Suprapubic skin (tissue), 4 donors: ENCODE measurements at regions not wholly inside any gene's neighbourhood (a gene's known extent, or its start where the extent isn't known, plus 50 kb on each side); places are given as distances from the start of the nearest gene placed in this dataset.

ENCODE experiments used
- DNase-seq, 2 donors: peaks; one replicate each; pipeline ENCODE4 v3.0.0-alpha.2; 2019; ENCODE audit warnings: low spot score in 2 of 2
- H3K27ac ChIP-seq: fragments of 200-600 bp; sonication (generic); one replicate; pipeline ENCODE4 v1.5.1; 2019
- H3K27me3 ChIP-seq: fragments of 200-600 bp; sonication (generic); one replicate; pipeline ENCODE4 v1.5.1; 2019
- H3K36me3 ChIP-seq: fragments of 200-600 bp; sonication (generic); one replicate; pipeline ENCODE4 v1.5.1; 2019
- H3K4me1 ChIP-seq: fragments of 200-600 bp; sonication (generic); one replicate; pipeline ENCODE4 v1.5.1; 2019
- H3K4me3 ChIP-seq: fragments of 200-600 bp; sonication (generic); one replicate; pipeline ENCODE4 v1.5.1; 2019; ENCODE audit warnings: mild to moderate bottlenecking
- H3K9me3 ChIP-seq: fragments of 200-600 bp; sonication (generic); one replicate; pipeline ENCODE4 v1.5.1; 2019
- EP300 ChIP-seq: sonication (generic); formaldehyde crosslinking; IDR thresholded peaks from one replicate; pipeline ENCODE4 v1.6.1; 2017; ENCODE audit warnings: antibody characterized with exemption
- POLR2A ChIP-seq, 2 donors: fragments of 450-650 bp; IDR thresholded peaks; one replicate each; pipeline ENCODE4 v1.6.1; 2017; ENCODE audit warnings: antibody characterized with exemption in 2 of 2, mild to moderate bottlenecking in 2 of 2, moderate library complexity in 2 of 2
- POLR2AphosphoS5 ChIP-seq, 3 donors: sonication (generic); formaldehyde crosslinking; IDR thresholded peaks; one replicate each; pipeline ENCODE4 v1.6.1; 2017; ENCODE audit warnings: antibody characterized with exemption in 3 of 3
- WGBS: methylation state at CpG from one replicate; pipeline ENCODE4 v1.1.5; 2018; 5-methylcytosine and 5-hydroxymethylcytosine counted together
- TF ChIP-seq, protein P1 (sequence below), 2 donors: fragments of 200-600 bp in 1 of 2; fragments of 450-650 bp in 1 of 2; sonication (generic) in 1 of 2; IDR thresholded peaks; one replicate each; pipeline ENCODE4 v1.5.1; 2016 to 2019; ENCODE audit warnings: antibody characterized with exemption in 2 of 2, mild to moderate bottlenecking in 1 of 2, moderate library complexity in 1 of 2

DNA sequence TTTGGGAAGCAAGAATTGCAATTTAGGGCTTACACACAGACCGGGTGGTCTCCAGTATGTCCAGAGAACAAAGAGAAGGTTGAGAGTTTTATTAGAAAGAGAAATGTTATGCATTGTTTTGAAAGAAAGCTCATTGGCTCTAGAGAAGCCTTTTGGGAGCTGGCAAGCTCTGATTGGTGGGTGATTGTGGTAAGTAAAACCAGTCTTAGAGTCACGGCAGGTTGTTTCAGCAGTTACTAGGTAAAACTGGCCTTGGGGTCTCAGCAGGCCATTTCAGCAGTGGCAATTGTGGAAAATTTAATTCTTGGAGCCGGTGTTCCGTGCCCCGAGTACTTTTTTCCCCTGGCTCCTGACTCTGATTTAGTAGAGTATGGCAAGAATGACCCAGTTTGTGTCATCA is 78.1 kb downstream of the MRPL46 start:
- no peak overlapping the region for H3K27ac ChIP-seq
- H3K36me3 ChIP-seq = no peaks in the 10 kb centered on the region
- H3K4me1 ChIP-seq = no peaks in the 10 kb centered on the region
- TF ChIP-seq POLR2AphosphoS5 (IDR thresholded peaks at IDR 0.05) (no peak), POLR2A (IDR thresholded peaks at IDR 0.05) (no peak), EP300 (no peak)
- TF ChIP-seq, protein P1, sequence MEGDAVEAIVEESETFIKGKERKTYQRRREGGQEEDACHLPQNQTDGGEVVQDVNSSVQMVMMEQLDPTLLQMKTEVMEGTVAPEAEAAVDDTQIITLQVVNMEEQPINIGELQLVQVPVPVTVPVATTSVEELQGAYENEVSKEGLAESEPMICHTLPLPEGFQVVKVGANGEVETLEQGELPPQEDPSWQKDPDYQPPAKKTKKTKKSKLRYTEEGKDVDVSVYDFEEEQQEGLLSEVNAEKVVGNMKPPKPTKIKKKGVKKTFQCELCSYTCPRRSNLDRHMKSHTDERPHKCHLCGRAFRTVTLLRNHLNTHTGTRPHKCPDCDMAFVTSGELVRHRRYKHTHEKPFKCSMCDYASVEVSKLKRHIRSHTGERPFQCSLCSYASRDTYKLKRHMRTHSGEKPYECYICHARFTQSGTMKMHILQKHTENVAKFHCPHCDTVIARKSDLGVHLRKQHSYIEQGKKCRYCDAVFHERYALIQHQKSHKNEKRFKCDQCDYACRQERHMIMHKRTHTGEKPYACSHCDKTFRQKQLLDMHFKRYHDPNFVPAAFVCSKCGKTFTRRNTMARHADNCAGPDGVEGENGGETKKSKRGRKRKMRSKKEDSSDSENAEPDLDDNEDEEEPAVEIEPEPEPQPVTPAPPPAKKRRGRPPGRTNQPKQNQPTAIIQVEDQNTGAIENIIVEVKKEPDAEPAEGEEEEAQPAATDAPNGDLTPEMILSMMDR (IDR thresholded peaks at IDR 0.05) = no peak
- 95% methylated on average over 5 of the region's 5 CpGs for WGBS
- H3K4me3 ChIP-seq = no peak overlapping the region
- DNase-seq = no peak
- H3K9me3 ChIP-seq = no peaks in the 10 kb centered on the region
- H3K27me3 ChIP-seq = no peaks in the 10 kb centered on the region

DNA sequence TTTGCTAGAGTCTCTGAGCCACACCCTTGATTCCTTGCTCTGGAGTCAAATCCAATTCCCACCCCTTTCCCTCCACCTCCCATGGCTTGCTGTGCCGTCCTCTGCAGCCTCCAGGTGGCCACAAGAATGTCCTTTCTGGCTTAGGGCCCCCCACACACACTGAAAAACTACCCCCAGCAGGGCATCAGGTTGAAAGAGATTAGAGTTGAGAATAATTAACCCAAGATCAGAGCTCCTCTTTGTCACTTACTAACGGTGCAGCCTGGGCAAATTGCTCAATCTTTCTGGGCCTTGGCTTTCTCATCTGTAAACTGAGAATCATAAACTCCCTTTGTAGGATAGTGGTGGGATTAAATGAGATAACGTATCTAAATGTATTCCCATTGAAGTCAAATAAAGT is 78.5 kb downstream of the MRPL46 start:
- Histone ChIP-seq H3K4me1 (no peaks in the 10 kb centered on the region), H3K27me3 (no peaks in the 10 kb centered on the region), H3K36me3 (no peaks in the 10 kb centered on the region), H3K27ac (no peak overlapping the region), H3K4me3 (no peak overlapping the region), H3K9me3 (no peaks in the 10 kb centered on the region)
- TF ChIP-seq POLR2AphosphoS5 (IDR thresholded peaks at IDR 0.05) (no peak), EP300 (no peak), POLR2A (IDR thresholded peaks at IDR 0.05) (no peak)
- TF ChIP-seq, protein P1 (IDR thresholded peaks at IDR 0.05) = no peak
- no peak for DNase-seq
- WGBS = 63% methylated on average over 3 of the region's 3 CpGs

DNA sequence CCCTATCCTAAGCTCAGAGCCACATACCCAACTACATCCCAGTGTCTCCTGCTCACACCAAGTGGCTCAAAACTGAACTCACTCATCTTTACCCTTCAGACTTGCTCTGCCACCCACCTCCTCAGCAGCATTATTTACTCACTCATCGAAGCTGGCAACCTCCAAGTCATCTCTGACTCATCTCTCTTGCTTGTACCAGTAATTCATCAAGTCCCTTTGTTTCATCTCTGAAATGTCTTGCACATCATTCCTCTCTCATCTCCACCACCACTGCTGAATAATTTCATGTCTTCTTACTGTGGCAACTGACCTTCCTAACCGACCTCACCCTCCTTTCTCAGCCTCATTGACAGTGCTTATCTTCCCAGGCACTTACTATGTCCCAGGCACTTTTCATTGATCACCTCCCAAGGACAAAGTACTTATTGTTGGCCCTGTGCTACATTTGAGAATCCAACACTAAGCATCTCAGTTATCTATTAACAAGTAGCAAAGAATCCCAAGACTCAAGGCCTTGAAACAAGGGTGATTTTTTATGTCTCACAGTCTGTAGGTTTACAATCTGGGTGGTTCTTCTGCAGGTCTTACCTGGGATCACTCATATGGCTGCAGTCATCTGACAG is 82.0 kb downstream of the MRPL46 start:
- no peak for TF ChIP-seq POLR2AphosphoS5 (IDR thresholded peaks at IDR 0.05)
- TF ChIP-seq, protein P1 (IDR thresholded peaks at IDR 0.05) = no peak
- TF ChIP-seq POLR2A (IDR thresholded peaks at IDR 0.05) = no peak
- no peak for TF ChIP-seq EP300
- no peak overlapping the region for H3K4me3 ChIP-seq
- no peak overlapping the region for H3K27ac ChIP-seq
- H3K4me1 ChIP-seq = no peaks in the 10 kb centered on the region
- no peaks in the 10 kb centered on the region for H3K27me3 ChIP-seq
- H3K36me3 ChIP-seq = no peaks in the 10 kb centered on the region
- no peaks in the 10 kb centered on the region for H3K9me3 ChIP-seq
- 34% methylated on average over 2 of the region's 2 CpGs for WGBS
- DNase-seq = no peak

DNA sequence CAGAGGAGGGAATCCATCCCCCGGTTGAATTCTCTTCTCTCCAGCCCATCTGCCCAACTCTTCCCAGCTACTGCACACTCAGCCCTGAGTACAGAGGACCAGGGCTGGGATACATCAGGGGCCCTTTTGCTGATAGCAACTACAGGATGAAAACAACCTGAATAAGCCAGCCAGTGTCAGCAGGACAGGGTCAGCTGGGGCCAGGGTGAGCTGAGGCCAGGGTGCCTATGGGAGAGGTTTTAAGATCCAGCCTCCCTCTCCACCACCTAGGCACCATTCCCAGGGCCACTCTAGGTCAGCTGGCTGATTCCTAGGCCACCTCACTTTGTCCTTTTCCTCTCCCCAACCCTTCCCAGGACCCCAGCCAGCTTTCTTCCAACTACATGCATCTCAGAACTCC is 83.8 kb downstream of the MRPL46 start:
- DNase-seq = no peak
- no peak overlapping the region for H3K4me3 ChIP-seq
- no peaks in the 10 kb centered on the region for H3K4me1 ChIP-seq
- TF ChIP-seq POLR2A (IDR thresholded peaks at IDR 0.05) (no peak), POLR2AphosphoS5 (IDR thresholded peaks at IDR 0.05) (no peak)
- TF ChIP-seq, protein P1 (IDR thresholded peaks at IDR 0.05) = no peak
- WGBS = 94% methylated on average over 1 of the region's 1 CpG
- no peaks in the 10 kb centered on the region for H3K9me3 ChIP-seq
- no peaks in the 10 kb centered on the region for H3K27me3 ChIP-seq
- H3K27ac ChIP-seq = no peak overlapping the region
- no peaks in the 10 kb centered on the region for H3K36me3 ChIP-seq

DNA sequence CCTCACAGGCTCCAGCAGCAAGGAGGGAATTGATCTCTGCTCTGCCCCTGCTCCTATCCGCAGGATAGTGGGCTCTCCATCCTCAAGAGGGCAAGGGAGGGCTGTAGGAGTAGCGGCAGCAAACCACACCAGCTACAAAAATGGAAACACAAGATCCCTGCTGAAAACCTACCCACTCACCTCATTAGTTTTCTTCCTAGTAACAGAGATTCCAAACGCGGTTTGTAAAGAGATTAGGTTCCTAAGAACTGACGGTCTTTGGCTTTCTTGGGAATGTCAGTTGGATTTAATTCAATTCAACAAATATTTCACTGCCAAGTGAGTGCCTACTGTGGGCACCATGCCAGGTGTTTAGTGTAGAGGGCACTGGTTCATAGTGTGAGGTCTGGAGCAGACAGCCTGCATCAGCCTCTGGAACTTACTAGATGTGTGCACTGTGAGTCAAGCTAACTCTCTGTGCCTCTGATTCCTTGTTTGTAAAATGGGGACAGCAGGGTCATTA is 84.7 kb downstream of the MRPL46 start:
- no peak for DNase-seq
- no peak for TF ChIP-seq POLR2A (IDR thresholded peaks at IDR 0.05)
- no peak for TF ChIP-seq EP300
- no peak for TF ChIP-seq POLR2AphosphoS5 (IDR thresholded peaks at IDR 0.05)
- TF ChIP-seq, protein P1 (IDR thresholded peaks at IDR 0.05) = no peak
- no peaks in the 10 kb centered on the region for H3K36me3 ChIP-seq
- H3K27ac ChIP-seq = no peak overlapping the region
- no peak overlapping the region for H3K4me3 ChIP-seq
- 37% methylated on average over 5 of the region's 5 CpGs for WGBS
- H3K4me1 ChIP-seq = no peaks in the 10 kb centered on the region
- H3K27me3 ChIP-seq = no peaks in the 10 kb centered on the region
- no peaks in the 10 kb centered on the region for H3K9me3 ChIP-seq
